ENCODE measurements at regions not wholly inside any gene's neighbourhood (a gene's known extent, or its start where the extent isn't known, plus 50 kb on each side); places are given as distances from the start of the nearest gene placed in this dataset.
"Not testable (repeated sequence)": the region's sequence is repeated elsewhere in the genome, so short reads cannot be mapped to it uniquely, and the experiment has no call there.

GRCh38 chr10:8405596-8405995, 351.1 kb downstream of the GATA3 start:
- H3K9me3 Mint-ChIP-seq: no peaks in the 10 kb centered on the region
- H3K36me3 Mint-ChIP-seq (ENCODE audit: low read depth): no peaks in the 10 kb centered on the region
- TF ChIP-seq CTCF (IDR thresholded peaks at IDR 0.05): no peak
- H3K4me3 Mint-ChIP-seq: no peak overlapping the region
- no peak for DNase-seq
- no peak overlapping the region for H3K27ac Mint-ChIP-seq
- H3K4me1 Mint-ChIP-seq: peaks cover 40% of the 10 kb centered on the region
- H3K27me3 Mint-ChIP-seq (ENCODE audit: low read depth, poor library complexity): peaks cover 41% of the 10 kb centered on the region

GRCh38 chr10:8407501-8408021, 353.1 kb downstream of the GATA3 start:
- H3K27me3 Mint-ChIP-seq (ENCODE audit: low read depth, poor library complexity): peaks cover 48% of the 10 kb centered on the region
- peaks cover 24% of the 10 kb centered on the region for H3K4me1 Mint-ChIP-seq
- no peak for TF ChIP-seq CTCF (IDR thresholded peaks at IDR 0.05)
- no peaks in the 10 kb centered on the region for H3K36me3 Mint-ChIP-seq (ENCODE audit: low read depth)
- DNase-seq: no peak
- H3K27ac Mint-ChIP-seq: no peak overlapping the region
- no peak overlapping the region for H3K4me3 Mint-ChIP-seq
- H3K9me3 Mint-ChIP-seq: no peaks in the 10 kb centered on the region

GRCh38 chr10:8410506-8410905, 356.0 kb downstream of the GATA3 start:
- H3K27me3 Mint-ChIP-seq (ENCODE audit: low read depth, poor library complexity): peaks cover 38% of the 10 kb centered on the region
- H3K36me3 Mint-ChIP-seq (ENCODE audit: low read depth): no peaks in the 10 kb centered on the region
- TF ChIP-seq CTCF (IDR thresholded peaks at IDR 0.05): no peak
- peaks cover 6% of the 10 kb centered on the region for H3K4me1 Mint-ChIP-seq
- no peak overlapping the region for H3K4me3 Mint-ChIP-seq
- no peaks in the 10 kb centered on the region for H3K9me3 Mint-ChIP-seq
- DNase-seq: no peak
- no peak overlapping the region for H3K27ac Mint-ChIP-seq

GRCh38 chr10:8412541-8412940, 358.1 kb downstream of the GATA3 start:
- peaks cover 37% of the 10 kb centered on the region for H3K27me3 Mint-ChIP-seq (ENCODE audit: low read depth, poor library complexity)
- no peak for TF ChIP-seq CTCF (IDR thresholded peaks at IDR 0.05)
- no peak for DNase-seq
- H3K36me3 Mint-ChIP-seq (ENCODE audit: low read depth): no peaks in the 10 kb centered on the region
- peaks cover 13% of the 10 kb centered on the region for H3K4me1 Mint-ChIP-seq
- H3K4me3 Mint-ChIP-seq: no peak overlapping the region
- no peak overlapping the region for H3K27ac Mint-ChIP-seq
- H3K9me3 Mint-ChIP-seq: no peaks in the 10 kb centered on the region

GRCh38 chr10:8415029-8415428, 360.5 kb downstream of the GATA3 start:
- not testable (repeated sequence) for H3K9me3 Mint-ChIP-seq; H3K27ac Mint-ChIP-seq; DNase-seq; H3K4me3 Mint-ChIP-seq; H3K36me3 Mint-ChIP-seq (ENCODE audit: low read depth)
- peaks cover 37% of the 10 kb centered on the region for H3K27me3 Mint-ChIP-seq (ENCODE audit: low read depth, poor library complexity)
- H3K4me1 Mint-ChIP-seq: peaks cover 17% of the 10 kb centered on the region

- Mint-ChIP-seq H3K4me1 (peaks cover 14% of the 10 kb centered on the region), H3K27ac (peak overlapping the region; percentile 36), H3K4me3 (no peak overlapping the region), H3K36me3 (ENCODE audit: low read depth) (no peaks in the 10 kb centered on the region), H3K27me3 (ENCODE audit: low read depth, poor library complexity) (peaks cover 40% of the 10 kb centered on the region), H3K9me3 (no peaks in the 10 kb centered on the region)
- no peak for DNase-seq
- no peak for TF ChIP-seq CTCF (IDR thresholded peaks at IDR 0.05)
These were observed 361.8 kb downstream of the GATA3 start for GRCh38 chr10:8416192-8416701.

All from nephron progenitor cell (in vitro differentiated cells).